H1 (cell line): ENCODE measurements at regions not wholly inside any gene's neighbourhood (a gene's known extent, or its start where the extent isn't known, plus 50 kb on each side); places are given as distances from the start of the nearest gene placed in this dataset.

Experiments
- CTCF ChIA-PET: fragments of 300-600 bp; sonication (Branson Sonifier 250); formaldehyde crosslinking; loops from one replicate; lab custom pipeline; 2021; ENCODE audit not compliant: partially characterized antibody; lab: Charles Lee
- POLR2A ChIA-PET: fragments of 300-600 bp; sonication (Branson Sonifier 250); formaldehyde crosslinking; loops from one replicate; lab custom pipeline; 2021; ENCODE audit warnings: inconsistent platforms; ENCODE audit not compliant: partially characterized antibody; lab: Charles Lee
- DNase-seq, 2 experiments: peaks; one replicate each; pipeline versions ENCODE4 v3.0.0 to v3.0.0-alpha.2; 2010 to 2022; ENCODE audit warnings: low spot score in 2 of 2, low read depth in 1 of 2, mixed read lengths in 1 of 2
- FAIRE-seq: peaks from 2 replicates; lab custom pipeline; 2011; peaks lifted over from hg19 to GRCh38; lab: Jason Lieb, UNC
- H2AFZ ChIP-seq: 2 replicates; pipeline ENCODE4 v1.8.1; 2012; ENCODE audit warnings: low read length, inconsistent platforms
- H2AK5ac ChIP-seq: 2 replicates; pipeline ENCODE4 v1.6.1; 2013; ENCODE audit warnings: low read depth, low read length
- H2BK120ac ChIP-seq: replicated peaks from 2 replicates; pipeline ENCODE3; 2013; ENCODE audit warnings: low read depth, low read length, inconsistent platforms
- H2BK12ac ChIP-seq: 2 replicates; pipeline ENCODE4 v1.6.1; 2013; ENCODE audit warnings: low read depth, low read length
- H2BK15ac ChIP-seq: 2 replicates; pipeline ENCODE4 v1.6.1; 2013; ENCODE audit warnings: low read length
- H2BK20ac ChIP-seq: 2 replicates; pipeline ENCODE4 v1.6.1; 2013; ENCODE audit warnings: low read length
- H2BK5ac ChIP-seq: 2 replicates; pipeline ENCODE4 v1.6.1; 2013; ENCODE audit warnings: low read depth, low read length
- H3K14ac ChIP-seq: 2 replicates; pipeline ENCODE4 v1.6.1; 2013; ENCODE audit warnings: inconsistent platforms; ENCODE audit not compliant: insufficient read length
- H3K18ac ChIP-seq: 2 replicates; pipeline ENCODE4 v1.6.1; 2013; ENCODE audit warnings: low read length; ENCODE audit errors: extremely low read depth
- H3K23ac ChIP-seq: 2 replicates; pipeline ENCODE4 v1.6.1; 2013; ENCODE audit warnings: inconsistent platforms; ENCODE audit not compliant: insufficient read length
- H3K23me2 ChIP-seq: 2 replicates; pipeline ENCODE4 v1.6.1; 2013; ENCODE audit warnings: low read depth, low read length
- H3K27ac ChIP-seq: 2 replicates; pipeline ENCODE4 v1.6.1; 2011; ENCODE audit warnings: low read depth, low read length, inconsistent platforms
- H3K27me3 ChIP-seq, 4 experiments: replicated peaks in 1 of 4; 1 replicate in 1 of 4; 2 replicates in 3 of 4; pipeline versions ENCODE4 v1.6.1 to v1.8.1; 2011 to 2013; ENCODE audit warnings: low read length in 3 of 4, mild to moderate bottlenecking in 3 of 4, inconsistent platforms in 2 of 4, mixed read lengths in 2 of 4, moderate library complexity in 1 of 4; ENCODE audit not compliant: control insufficient read depth in 3 of 4, insufficient read depth in 3 of 4; ENCODE audit errors: extremely low read depth in 1 of 4
- H3K36me3 ChIP-seq, 4 experiments: 2 replicates each; pipeline versions ENCODE4 v1.6.1 to v1.8.1; 2011 to 2013; ENCODE audit warnings: mild to moderate bottlenecking in 4 of 4, low read length in 3 of 4, moderate library complexity in 2 of 4, control low read depth in 1 of 4, inconsistent platforms in 1 of 4; ENCODE audit not compliant: insufficient read depth in 4 of 4, control insufficient read depth in 2 of 4
- H3K4ac ChIP-seq: replicated peaks from 2 replicates; pipeline ENCODE3; 2013; ENCODE audit warnings: low read length, low read depth, mixed read lengths, inconsistent platforms; ENCODE audit not compliant: insufficient read length
- H3K4me1 ChIP-seq, 4 experiments: replicated peaks in 1 of 4; 1 replicate in 1 of 4; 2 replicates in 3 of 4; pipeline versions ENCODE4 v1.6.1 to v1.8.1; 2011 to 2013; ENCODE audit warnings: low read length in 3 of 4, inconsistent platforms in 2 of 4, mixed read lengths in 1 of 4; ENCODE audit not compliant: insufficient read depth in 4 of 4, control insufficient read depth in 3 of 4
- H3K4me2 ChIP-seq, 2 experiments: 2 replicates each; pipeline versions ENCODE4 v1.6.1 to v1.8.1; 2011 to 2013; ENCODE audit warnings: low read depth in 2 of 2, low read length in 2 of 2, control low read depth in 1 of 2, inconsistent platforms in 1 of 2, mild to moderate bottlenecking in 1 of 2; ENCODE audit not compliant: insufficient read depth in 1 of 2
- H3K4me3 ChIP-seq, 4 experiments: fragments of 200-600, 300-600 bp in 1 of 4; sonication (generic), shearing (Covaris generic), sonication (Bioruptor Twin) in 1 of 4; 2 replicates each; pipeline versions ENCODE4 v1.5.1 to v1.8.1; 2011 to 2016; ENCODE audit warnings: low read length in 4 of 4, low read depth in 3 of 4, control low read depth in 2 of 4, inconsistent platforms in 2 of 4, mild to moderate bottlenecking in 2 of 4, mixed read lengths in 1 of 4, moderate library complexity in 1 of 4; ENCODE audit not compliant: insufficient read depth in 2 of 4; ENCODE audit errors: extremely low read depth in 1 of 4
- H3K56ac ChIP-seq: replicated peaks from 2 replicates; pipeline ENCODE3; 2013; ENCODE audit warnings: low read depth, mild to moderate bottlenecking, mixed read lengths, low read length, inconsistent platforms; ENCODE audit not compliant: insufficient read length
- H3K79me1 ChIP-seq: 2 replicates; pipeline ENCODE4 v1.6.1; 2013; ENCODE audit warnings: low read depth, low read length, control low read depth
- H3K79me2 ChIP-seq, 2 experiments: 2 replicates each; pipeline versions ENCODE4 v1.6.1 to v1.8.1; 2012 to 2013; ENCODE audit warnings: low read length in 2 of 2, mild to moderate bottlenecking in 2 of 2, inconsistent platforms in 1 of 2; ENCODE audit not compliant: insufficient read depth in 2 of 2, control insufficient read depth in 1 of 2
- H3K9ac ChIP-seq, 4 experiments: replicated peaks in 1 of 4; 1 replicate in 1 of 4; 2 replicates in 3 of 4; pipeline versions ENCODE4 v1.6.1 to v1.8.1; 2011 to 2013; ENCODE audit warnings: low read depth in 3 of 4, low read length in 3 of 4, control low read depth in 2 of 4, mild to moderate bottlenecking in 2 of 4, moderate library complexity in 2 of 4, inconsistent platforms in 1 of 4; ENCODE audit errors: extremely low read depth in 1 of 4
- H3K9me3 ChIP-seq, 2 experiments: 2 replicates each; pipeline versions ENCODE4 v1.6.1 to v1.8.1; 2012 to 2013; ENCODE audit warnings: mild to moderate bottlenecking in 2 of 2, moderate library complexity in 2 of 2, control low read depth in 1 of 2, inconsistent platforms in 1 of 2, low read depth in 1 of 2, low read length in 1 of 2, mixed read lengths in 1 of 2; ENCODE audit not compliant: insufficient read depth in 2 of 2
- H4K20me1 ChIP-seq, 2 experiments: replicated peaks in 1 of 2; 2 replicates each; pipeline versions ENCODE3 to v1.8.1; 2011 to 2013; ENCODE audit warnings: inconsistent platforms in 2 of 2, low read length in 2 of 2, mild to moderate bottlenecking in 1 of 2; ENCODE audit not compliant: insufficient read depth in 2 of 2, control insufficient read depth in 1 of 2
- H4K5ac ChIP-seq: 2 replicates; pipeline ENCODE4 v1.6.1; 2013; ENCODE audit warnings: low read length, low read depth, mixed read lengths, inconsistent platforms; ENCODE audit not compliant: insufficient read length
- H4K8ac ChIP-seq: 2 replicates; pipeline ENCODE4 v1.8.0; 2013; ENCODE audit warnings: mild to moderate bottlenecking, moderate library complexity, low read length, inconsistent platforms; ENCODE audit not compliant: insufficient read depth; ENCODE audit errors: extremely low read depth
- H4K91ac ChIP-seq: replicated peaks from 2 replicates; pipeline ENCODE3; 2013; ENCODE audit warnings: low read length, mixed read lengths, inconsistent platforms; ENCODE audit not compliant: insufficient read length
- ASH2L ChIP-seq: fragments of 200-600, 300-600 bp; sonication (generic); IDR thresholded peaks from one replicate; pipeline ENCODE4 v1.7.1; 2017; ENCODE audit warnings: low read length
- ATF2 ChIP-seq: IDR thresholded peaks from 2 replicates; pipeline ENCODE4 v1.6.1; 2012; ENCODE audit warnings: low read length, inconsistent platforms
- BACH1 ChIP-seq: IDR thresholded peaks from 2 replicates; pipeline ENCODE4 v1.6.1; 2012; ENCODE audit warnings: low read length, improper control_type of control experiment
- CHD2 ChIP-seq: IDR thresholded peaks from 2 replicates; pipeline ENCODE4 v1.6.1; 2012; ENCODE audit warnings: low read length, improper control_type of control experiment
- EGR1 ChIP-seq: IDR thresholded peaks from 2 replicates; pipeline ENCODE4 v1.6.1; 2011; ENCODE audit warnings: low read depth, low read length, borderline replicate concordance
- GABPA ChIP-seq: IDR thresholded peaks from 2 replicates; pipeline ENCODE4 v1.6.1; 2011; ENCODE audit warnings: mild to moderate bottlenecking, low read length, moderate library complexity, borderline replicate concordance; ENCODE audit not compliant: insufficient read depth
- POLR2A ChIP-seq, 2 experiments: IDR thresholded peaks; 1 replicate in 1 of 2; 2 replicates in 1 of 2; pipeline ENCODE4 v1.6.1; 2011; ENCODE audit warnings: low read depth in 2 of 2, low read length in 2 of 2, mild to moderate bottlenecking in 2 of 2; ENCODE audit errors: control extremely low read depth in 1 of 2
- SP1 ChIP-seq: IDR thresholded peaks from 2 replicates; pipeline ENCODE4 v1.6.1; 2011; ENCODE audit warnings: low read depth, low read length
- SUZ12 ChIP-seq: fragments of 200-600 bp; sonication (generic); IDR thresholded peaks from 2 replicates; pipeline ENCODE4 v1.6.1; 2012; ENCODE audit warnings: mild to moderate bottlenecking, inconsistent platforms, low read length, moderate library complexity, mixed read lengths
- TCF12 ChIP-seq: IDR thresholded peaks from 2 replicates; pipeline ENCODE4 v1.6.1; 2011; ENCODE audit warnings: low read depth, mild to moderate bottlenecking, low read length
- WGBS, 2 experiments: shearing (Covaris generic) in 1 of 2; methylation state at CpG; one replicate each; pipeline versions ENCODE4 v1.1.6 to v1.1.7; 2013 to 2015; ENCODE audit warnings: low lambda C conversion rate in 2 of 2, mixed read lengths in 2 of 2, inconsistent platforms in 1 of 2, low coverage in 1 of 2, missing lambda C conversion rate in 1 of 2; ENCODE audit not compliant: insufficient replicate concordance in 2 of 2, insufficient coverage in 1 of 2, insufficient read length in 1 of 2; ENCODE audit errors: extremely low coverage in 1 of 2, missing lambda C conversion rate in 1 of 2; 5-methylcytosine and 5-hydroxymethylcytosine counted together

GRCh38 chr13:87322386-87322785, 348.8 kb upstream of the SLITRK5 start:
- no peak overlapping the region for H4K5ac ChIP-seq
- H4K91ac ChIP-seq: no peak overlapping the region
- H3K56ac ChIP-seq: no peak overlapping the region
- no peak overlapping the region for H3K4me3 ChIP-seq
- no peak overlapping the region for H3K27ac ChIP-seq
- FAIRE-seq (no peak), DNase-seq (no peak)
- H2BK15ac ChIP-seq: no peak overlapping the region
- H3K36me3 ChIP-seq: no peaks in the 10 kb centered on the region
- CTCF ChIA-PET: interaction anchor here (0.9 kb wide), 1 partner anchor 24 kb away, joined by 3 read pairs; no protein-coding TSS in a partner anchor
- H3K9me3 ChIP-seq: no peaks in the 10 kb centered on the region
- no peak overlapping the region for H3K4ac ChIP-seq
- no peak overlapping the region for H2BK12ac ChIP-seq
- H3K14ac ChIP-seq: no peak overlapping the region
- H3K4me1 ChIP-seq: no peaks in the 10 kb centered on the region
- no peaks in the 10 kb centered on the region for H3K79me2 ChIP-seq
- H3K23me2 ChIP-seq: no peaks in the 10 kb centered on the region
- no peak overlapping the region for H3K4me2 ChIP-seq
- H4K8ac ChIP-seq: no peak overlapping the region
- POLR2A ChIA-PET: no interaction called here
- H3K9ac ChIP-seq: no peak overlapping the region
- no peak overlapping the region for H3K18ac ChIP-seq
- no peak overlapping the region for H3K23ac ChIP-seq
- H2AFZ ChIP-seq: no peak overlapping the region
- no peaks in the 10 kb centered on the region for H4K20me1 ChIP-seq
- no peaks in the 10 kb centered on the region for H3K27me3 ChIP-seq
- H2BK5ac ChIP-seq: no peak overlapping the region
- no peak overlapping the region for H2BK20ac ChIP-seq
- H2BK120ac ChIP-seq: no peak overlapping the region
- no peaks in the 10 kb centered on the region for H3K79me1 ChIP-seq
- no peak overlapping the region for H2AK5ac ChIP-seq
- WGBS, 2 experiments: 84% methylated on average over 3 of the region's 3 CpGs; no CpG with 5 or more reads in 1 of the 2 experiments
- TF ChIP-seq CHD2 (no peak), POLR2A (IDR thresholded peaks at IDR 0.05; ENCODE audit: control extremely low read depth in 1 of 2, low read depth in 2 of 2, low read length in 2 of 2) (no peak), ATF2 (no peak), SUZ12 (no peak), BACH1 (no peak), EGR1 (no peak), TCF12 (no peak), ASH2L (no peak), GABPA (no peak), SP1 (no peak)
